ENCODE measurements at regions not wholly inside any gene's neighbourhood (a gene's known extent, or its start where the extent isn't known, plus 50 kb on each side); places are given as distances from the start of the nearest gene placed in this dataset.

GRCh38 chr20:39596554-39596953, 634.4 kb downstream of the DHX35 start:
- TF ChIP-seq EZH2phosphoT487 (IDR thresholded peaks at IDR 0.05; ENCODE audit: low read depth) (no peak), CTCF (IDR thresholded peaks at IDR 0.05; ENCODE audit: low read depth, low read length) (no peak)
- Histone ChIP-seq H3K36me3 (replicated peaks; ENCODE audit: low read depth, low read length) (no peaks in the 10 kb centered on the region), H3K27me3 (ENCODE audit: low read depth, low read length) (0 out of 2 replicates have a peak, but pooled peaks cover 3% of the 10 kb centered on the region), H3K4me3 (ENCODE audit: low read length) (no peak overlapping the region), H3K9me3 (ENCODE audit: insufficient read depth, low read length) (no peaks in the 10 kb centered on the region), H2AFZ (ENCODE audit: low read depth, low read length) (no peak overlapping the region), H4K20me1 (ENCODE audit: insufficient read depth, low read length) (no peaks in the 10 kb centered on the region), H3K9ac (ENCODE audit: low read length) (no peak overlapping the region), H3K27ac (ENCODE audit: low read length) (no peak overlapping the region), H3K79me2 (ENCODE audit: low read length) (no peaks in the 10 kb centered on the region), H3K4me1 (ENCODE audit: low read length) (no peaks in the 10 kb centered on the region), H3K4me2 (ENCODE audit: low read length) (no peak overlapping the region)

- Histone ChIP-seq H3K27ac (ENCODE audit: low read length) (no peak overlapping the region), H3K4me1 (ENCODE audit: low read length) (no peaks in the 10 kb centered on the region), H3K4me2 (ENCODE audit: low read length) (no peak overlapping the region), H3K9me3 (ENCODE audit: insufficient read depth, low read length) (no peaks in the 10 kb centered on the region), H3K27me3 (ENCODE audit: low read depth, low read length) (no peaks in the 10 kb centered on the region), H3K36me3 (replicated peaks; ENCODE audit: low read depth, low read length) (no peaks in the 10 kb centered on the region), H3K79me2 (ENCODE audit: low read length) (no peaks in the 10 kb centered on the region), H2AFZ (ENCODE audit: low read depth, low read length) (no peak overlapping the region), H3K9ac (ENCODE audit: low read length) (no peak overlapping the region), H3K4me3 (ENCODE audit: low read length) (no peak overlapping the region), H4K20me1 (ENCODE audit: insufficient read depth, low read length) (no peaks in the 10 kb centered on the region)
- TF ChIP-seq EZH2phosphoT487 (IDR thresholded peaks at IDR 0.05; ENCODE audit: low read depth) = no peak
- TF ChIP-seq CTCF (IDR thresholded peaks at IDR 0.05; ENCODE audit: low read depth, low read length) = no peak
These were observed 630.2 kb downstream of the DHX35 start for GRCh38 chr20:39592371-39592770.

DNA sequence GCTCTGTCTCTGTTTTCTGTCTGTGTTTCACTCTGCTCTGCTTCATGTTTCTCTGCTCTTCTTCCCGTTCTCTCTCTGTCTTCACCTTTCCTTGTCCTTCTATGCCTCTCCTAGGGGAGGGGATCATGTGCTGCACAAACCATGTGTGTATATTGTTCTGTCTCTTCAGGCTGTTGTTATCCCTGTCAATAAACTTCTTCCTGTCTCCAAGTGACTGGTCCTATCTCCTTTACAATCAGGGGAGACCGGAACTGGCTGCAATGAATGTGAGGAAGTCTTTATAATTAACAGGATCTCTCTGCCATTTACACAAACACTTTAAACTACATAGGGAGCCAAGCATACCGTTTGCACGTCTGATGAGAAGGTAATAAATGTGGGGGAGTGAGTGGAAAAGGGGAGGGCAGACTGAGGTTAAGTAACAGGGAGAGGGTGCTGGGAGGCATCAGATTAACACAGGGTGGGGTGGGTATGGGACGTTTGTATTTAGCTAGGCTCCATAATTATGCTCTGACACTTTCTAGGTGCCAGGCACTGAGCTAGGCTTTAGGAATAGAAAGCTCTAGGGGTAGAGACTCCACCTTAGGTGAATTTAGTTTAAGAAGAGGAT, 626.1 kb downstream of the DHX35 start:
- no peaks in the 10 kb centered on the region for H3K79me2 ChIP-seq (ENCODE audit: low read length)
- H3K9me3 ChIP-seq (ENCODE audit: insufficient read depth, low read length) = no peaks in the 10 kb centered on the region
- H3K4me3 ChIP-seq (ENCODE audit: low read length) = no peak overlapping the region
- TF ChIP-seq EZH2phosphoT487 (IDR thresholded peaks at IDR 0.05; ENCODE audit: low read depth) (no peak), CTCF (IDR thresholded peaks at IDR 0.05; ENCODE audit: low read depth, low read length) (no peak)
- H3K27me3 ChIP-seq (ENCODE audit: low read depth, low read length) = no peaks in the 10 kb centered on the region
- peaks cover 5% of the 10 kb centered on the region; the same call in 1 of the 2 replicates for H3K4me1 ChIP-seq (ENCODE audit: low read length)
- no peak overlapping the region for H3K27ac ChIP-seq (ENCODE audit: low read length)
- H2AFZ ChIP-seq (ENCODE audit: low read depth, low read length) = 0 out of 2 replicates have a peak overlapping the region, but pooled peaks have one; percentile 0
- no peak overlapping the region for H3K4me2 ChIP-seq (ENCODE audit: low read length)
- no peaks in the 10 kb centered on the region for H3K36me3 ChIP-seq (replicated peaks; ENCODE audit: low read depth, low read length)
- H3K9ac ChIP-seq (ENCODE audit: low read length) = no peak overlapping the region
- no peaks in the 10 kb centered on the region for H4K20me1 ChIP-seq (ENCODE audit: insufficient read depth, low read length)

GRCh38 chr20:39581034-39581433, 618.9 kb downstream of the DHX35 start:
- no peak overlapping the region for H2AFZ ChIP-seq (ENCODE audit: low read depth, low read length)
- peaks cover 2% of the 10 kb centered on the region for H3K36me3 ChIP-seq (replicated peaks; ENCODE audit: low read depth, low read length)
- TF ChIP-seq EZH2phosphoT487 (IDR thresholded peaks at IDR 0.05; ENCODE audit: low read depth) (no peak), CTCF (IDR thresholded peaks at IDR 0.05; ENCODE audit: low read depth, low read length) (no peak)
- H3K27ac ChIP-seq (ENCODE audit: low read length) = no peak overlapping the region
- H3K79me2 ChIP-seq (ENCODE audit: low read length) = no peaks in the 10 kb centered on the region
- peaks cover 13% of the 10 kb centered on the region for H3K4me1 ChIP-seq (ENCODE audit: low read length)
- H3K4me3 ChIP-seq (ENCODE audit: low read length) = no peak overlapping the region
- peaks cover 9% of the 10 kb centered on the region for H3K9me3 ChIP-seq (ENCODE audit: insufficient read depth, low read length)
- H3K27me3 ChIP-seq (ENCODE audit: low read depth, low read length) = no peaks in the 10 kb centered on the region
- no peak overlapping the region for H3K9ac ChIP-seq (ENCODE audit: low read length)
- no peak overlapping the region for H3K4me2 ChIP-seq (ENCODE audit: low read length)
- no peaks in the 10 kb centered on the region for H4K20me1 ChIP-seq (ENCODE audit: insufficient read depth, low read length)
